ENCODE measurements at regions not wholly inside any gene's neighbourhood (a gene's known extent, or its start where the extent isn't known, plus 50 kb on each side); places are given as distances from the start of the nearest gene placed in this dataset.
A peak's percentile ranks its signal among the peaks of the same experiment; 100 is the strongest.
"Not testable (repeated sequence)": the region's sequence is repeated elsewhere in the genome, so short reads cannot be mapped to it uniquely, and the experiment has no call there.

DNA sequence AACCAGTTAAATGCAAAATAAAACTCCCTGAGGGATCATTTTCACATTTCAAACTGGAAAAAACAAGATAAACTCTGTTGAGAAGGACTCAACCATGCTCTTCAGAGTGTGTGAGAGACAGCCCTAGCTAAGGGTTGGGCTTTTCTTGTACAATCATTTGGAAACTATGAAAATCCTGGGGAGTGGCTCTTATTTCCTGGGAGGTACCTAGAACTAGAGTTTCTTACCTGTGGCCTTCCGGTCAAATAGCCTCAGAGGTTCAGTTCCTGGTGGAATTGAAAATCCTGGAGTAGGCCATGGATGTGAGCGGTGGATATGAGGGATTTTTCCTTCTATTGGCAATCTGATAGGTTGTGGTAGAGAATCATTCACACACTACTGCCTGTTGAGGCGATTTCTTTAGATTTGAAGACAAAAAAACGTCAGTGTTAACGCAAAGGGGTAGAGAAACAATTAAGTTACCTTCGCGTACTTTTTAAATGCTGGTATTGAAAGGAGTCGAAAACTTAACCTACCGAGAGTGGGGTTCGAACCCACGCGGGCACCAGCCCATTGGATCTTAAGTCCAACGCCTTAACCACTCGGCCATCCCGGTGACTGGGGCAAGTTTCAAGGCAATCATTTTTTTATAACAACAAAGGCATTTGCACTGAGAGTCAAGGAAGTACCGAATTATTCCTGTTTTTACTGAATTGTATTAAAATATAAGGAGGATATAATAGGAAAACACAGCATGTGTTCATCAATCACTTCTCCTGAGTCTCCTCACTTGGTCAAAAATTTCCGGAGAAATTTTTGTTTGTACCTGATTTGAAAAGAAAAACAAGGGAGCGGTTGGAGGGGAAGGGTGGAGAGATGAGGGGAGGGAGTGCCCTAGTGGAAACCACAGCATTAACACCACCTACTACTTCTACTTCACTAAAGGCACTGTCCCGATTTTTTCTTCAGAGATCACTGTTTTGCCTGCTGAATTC lies 191.3 kb downstream of the OR2B2 start:
- DNase-seq: no peak

DNA sequence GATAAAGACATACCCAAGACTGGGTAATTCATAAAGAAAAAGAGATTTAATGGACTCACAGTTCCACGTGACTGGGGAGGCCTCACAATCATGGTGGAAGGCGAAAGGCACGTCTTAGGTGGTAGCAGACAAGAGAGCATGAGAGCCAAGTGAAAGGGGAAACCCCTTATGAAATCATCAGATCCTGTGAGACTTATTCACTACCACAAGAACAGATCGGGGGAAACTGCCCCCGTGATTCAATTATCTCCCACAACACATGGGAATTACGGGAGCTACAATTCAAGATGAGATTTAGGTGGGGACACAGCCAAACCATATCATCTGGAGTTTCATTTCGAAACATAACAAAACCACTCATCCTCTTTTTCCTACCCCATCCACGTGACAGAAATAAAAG lies 193.2 kb downstream of the OR2B2 start:
- DNase-seq: not testable (repeated sequence)

DNA sequence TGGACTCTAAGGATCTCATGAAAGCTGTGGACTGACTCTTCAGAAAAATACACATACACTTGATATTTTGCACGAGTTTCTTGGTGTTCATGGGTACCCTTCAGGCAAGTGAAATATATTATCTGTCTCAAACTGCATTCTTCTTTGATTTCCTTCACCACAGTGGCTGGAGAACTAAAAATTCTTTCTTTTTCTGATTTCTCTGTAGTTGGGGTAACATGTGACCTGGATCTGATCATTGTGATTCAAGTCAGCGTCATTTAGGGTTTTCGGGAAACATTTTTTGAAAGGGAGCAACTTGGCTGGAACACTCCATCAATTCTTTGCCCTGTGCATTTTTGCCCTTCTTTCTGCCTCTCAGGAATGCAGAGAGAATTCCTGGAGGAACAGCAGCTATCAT lies 205.8 kb downstream of the OR2B2 start:
- DNase-seq: no peak

DNA sequence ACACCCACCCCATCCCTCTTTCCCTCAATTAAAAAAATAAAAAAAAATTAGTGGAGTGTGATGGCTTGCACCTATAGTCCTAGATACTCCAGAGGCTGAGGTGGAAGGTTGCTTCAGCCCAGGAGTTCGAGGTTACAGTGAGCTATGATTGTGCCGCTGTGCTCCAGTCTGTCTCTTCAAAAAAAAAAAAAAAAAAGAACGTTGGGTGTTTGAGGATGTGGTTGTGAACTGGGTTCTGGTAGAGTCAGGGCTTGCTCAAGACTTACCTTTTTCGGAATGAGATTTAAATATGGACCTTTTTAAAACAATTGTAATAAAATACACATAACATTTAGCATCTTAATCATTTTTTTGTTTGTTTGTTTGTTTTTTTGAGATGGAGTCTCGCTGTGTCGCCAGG lies 211.9 kb downstream of the OR2B2 start:
- DNase-seq: no peak

DNA sequence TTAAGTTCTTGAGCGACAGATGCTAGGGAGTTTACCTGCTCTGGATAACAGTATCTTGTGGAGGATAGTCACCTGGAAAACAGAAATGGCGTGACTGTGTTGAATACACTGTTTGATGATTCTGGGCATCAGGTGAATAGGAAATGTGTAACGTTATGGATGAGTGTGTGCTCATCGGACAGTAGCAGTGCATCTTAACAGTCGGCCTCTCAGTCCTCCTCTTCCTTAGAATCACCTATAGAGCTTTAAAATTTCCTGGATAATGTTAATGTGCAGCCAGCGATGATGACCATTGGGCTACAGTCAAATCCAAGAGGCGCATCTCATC lies 217.7 kb downstream of the OR2B2 start:
- DNase-seq: no peak

DNA sequence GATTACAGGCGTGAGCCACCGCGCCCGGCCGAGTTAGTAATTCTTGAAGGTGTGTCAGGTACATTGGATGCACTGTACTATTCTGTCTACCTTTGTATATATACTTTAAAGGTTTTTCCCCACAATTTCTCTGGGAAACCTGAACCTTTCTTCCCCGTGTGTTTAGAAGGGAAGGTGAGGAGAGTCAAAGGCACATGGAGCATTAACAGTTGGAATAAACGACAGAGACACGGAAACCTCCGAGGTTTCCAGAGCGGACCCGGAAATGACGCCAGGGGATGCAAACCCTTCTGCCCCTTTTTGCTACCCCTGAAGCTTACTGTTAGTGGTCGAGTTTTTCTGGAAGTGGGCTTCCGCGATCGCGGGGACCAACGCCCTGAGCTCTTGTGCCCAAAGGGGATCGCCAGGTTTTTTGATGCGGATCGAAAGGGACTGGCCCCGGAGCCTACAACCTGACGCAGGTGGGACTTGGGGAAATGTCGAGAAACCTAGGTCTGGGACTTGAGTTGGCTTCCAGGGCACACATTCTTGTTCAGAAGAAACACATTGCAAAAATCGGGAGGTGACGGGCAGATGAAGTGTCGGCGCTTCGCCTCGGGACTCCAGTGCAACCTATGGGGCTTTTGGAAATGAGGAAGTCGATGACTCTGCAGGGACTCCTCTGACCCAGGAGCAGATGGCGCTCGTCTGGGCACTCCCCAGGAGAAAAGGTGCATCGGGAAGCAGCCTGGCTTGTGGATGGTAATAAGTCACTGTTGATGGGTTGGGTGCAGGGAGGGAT lies 218.2 kb downstream of the OR2B2 start:
- DNase-seq: no peak

DNA sequence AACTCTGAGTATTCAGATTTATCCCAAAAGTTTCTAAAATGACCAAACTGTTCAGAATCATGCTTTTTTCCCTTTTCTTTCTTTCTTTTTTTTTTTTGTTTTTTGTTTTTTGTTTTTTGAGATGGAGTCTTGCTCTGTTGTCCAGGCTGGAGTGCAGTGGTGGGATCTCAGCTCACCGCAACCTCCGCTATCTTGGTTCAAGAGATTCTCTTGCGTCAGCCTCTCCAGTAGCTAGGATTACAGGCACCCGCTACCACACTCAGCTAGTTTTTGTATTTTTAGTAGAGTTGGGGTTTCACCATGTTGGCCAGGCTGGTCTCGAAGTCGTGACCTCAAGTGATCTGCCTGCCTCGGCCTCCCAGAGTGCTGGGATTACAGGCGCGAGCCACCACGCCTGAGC lies 219.2 kb upstream of the ZNF184 start:
- DNase-seq: not testable (repeated sequence)

DNA sequence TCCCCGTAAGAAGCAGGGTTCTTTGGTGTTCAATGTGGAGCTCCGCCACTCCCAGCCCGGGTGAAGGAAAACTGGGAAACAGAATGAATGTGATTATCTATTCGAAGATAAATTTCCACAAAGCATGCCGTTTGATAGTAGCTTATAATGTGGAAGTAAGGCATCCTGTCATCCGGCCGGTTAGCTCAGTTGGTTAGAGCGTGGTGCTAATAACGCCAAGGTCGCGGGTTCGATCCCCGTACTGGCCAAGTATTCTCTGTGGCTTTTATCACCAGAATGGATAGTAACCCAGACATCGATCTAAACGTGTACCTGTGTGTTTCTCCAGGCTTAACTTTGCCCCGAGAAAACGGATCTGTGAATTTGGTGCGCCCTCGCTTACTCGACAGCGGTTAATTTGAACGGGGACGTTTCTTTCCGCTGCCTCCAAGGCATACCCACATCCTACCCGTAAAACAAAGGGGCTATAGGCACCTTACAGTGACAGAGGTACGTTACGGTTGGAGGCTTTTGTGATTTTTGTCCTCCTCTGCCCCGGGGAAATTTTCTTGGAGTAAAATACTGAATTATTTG lies 215.2 kb upstream of the ZNF184 start:
- peak; percentile 27 for DNase-seq

DNA sequence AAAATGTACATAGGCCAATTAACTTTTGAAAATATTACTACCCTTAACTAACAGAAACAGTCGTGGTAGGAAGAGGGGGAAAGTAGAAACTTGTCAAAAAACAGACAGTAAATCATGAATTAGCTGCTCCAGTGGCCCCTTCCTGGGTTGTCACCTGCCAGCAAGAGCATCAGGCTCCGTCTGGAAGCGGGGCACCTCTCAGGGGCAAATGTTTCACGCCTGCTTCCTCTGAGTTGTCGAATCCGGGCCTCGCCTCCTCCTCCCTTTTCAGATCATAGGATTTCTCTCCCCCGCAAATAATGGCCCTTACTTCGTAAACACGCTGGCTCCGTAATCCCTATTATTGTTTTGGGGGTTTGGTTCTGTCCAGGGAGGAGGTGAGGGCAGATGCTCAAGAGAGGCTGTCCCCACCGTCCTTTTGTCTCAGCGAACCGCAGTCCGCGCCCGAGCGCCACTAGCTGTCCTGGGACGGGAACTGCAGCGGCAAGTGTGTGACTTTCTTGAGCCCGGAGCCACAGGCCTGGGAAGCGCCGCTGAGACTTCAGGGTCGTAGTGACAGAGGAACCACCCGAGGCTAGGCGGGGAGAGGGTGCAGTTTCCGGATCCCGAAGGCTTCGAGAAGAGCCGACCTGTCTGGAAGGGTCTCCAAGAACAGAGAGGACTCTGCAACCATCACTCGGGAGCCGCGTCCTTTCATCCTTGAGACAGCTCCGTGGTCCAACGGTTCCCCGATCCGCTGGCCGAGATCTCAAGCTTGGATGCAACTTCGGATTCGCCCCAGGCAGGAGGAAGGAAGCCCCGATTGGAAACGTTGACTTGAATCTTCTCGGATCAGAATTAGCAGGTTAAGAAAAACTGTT lies 214.5 kb upstream of the ZNF184 start:
- peak; percentile 21 for DNase-seq

DNA sequence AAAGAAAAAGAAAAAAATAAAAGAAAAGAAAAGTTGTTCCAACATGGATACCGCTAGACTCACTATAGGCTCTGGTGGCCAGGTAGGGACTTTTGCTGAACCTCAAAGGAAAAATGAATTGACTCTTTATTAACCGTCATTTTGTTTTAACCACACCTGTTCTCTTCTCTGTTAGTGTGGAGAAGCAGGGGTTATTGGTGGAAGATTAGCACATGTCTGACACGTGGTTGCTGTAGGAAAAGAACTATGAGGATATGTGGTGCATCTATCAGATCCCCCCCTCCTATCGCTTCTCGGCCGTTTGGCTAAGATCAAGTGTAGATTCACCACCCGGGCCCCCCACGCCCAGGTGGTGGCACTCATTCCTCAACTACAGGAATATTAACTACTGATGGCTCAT lies 212.4 kb upstream of the ZNF184 start:
- DNase-seq: no peak

DNA sequence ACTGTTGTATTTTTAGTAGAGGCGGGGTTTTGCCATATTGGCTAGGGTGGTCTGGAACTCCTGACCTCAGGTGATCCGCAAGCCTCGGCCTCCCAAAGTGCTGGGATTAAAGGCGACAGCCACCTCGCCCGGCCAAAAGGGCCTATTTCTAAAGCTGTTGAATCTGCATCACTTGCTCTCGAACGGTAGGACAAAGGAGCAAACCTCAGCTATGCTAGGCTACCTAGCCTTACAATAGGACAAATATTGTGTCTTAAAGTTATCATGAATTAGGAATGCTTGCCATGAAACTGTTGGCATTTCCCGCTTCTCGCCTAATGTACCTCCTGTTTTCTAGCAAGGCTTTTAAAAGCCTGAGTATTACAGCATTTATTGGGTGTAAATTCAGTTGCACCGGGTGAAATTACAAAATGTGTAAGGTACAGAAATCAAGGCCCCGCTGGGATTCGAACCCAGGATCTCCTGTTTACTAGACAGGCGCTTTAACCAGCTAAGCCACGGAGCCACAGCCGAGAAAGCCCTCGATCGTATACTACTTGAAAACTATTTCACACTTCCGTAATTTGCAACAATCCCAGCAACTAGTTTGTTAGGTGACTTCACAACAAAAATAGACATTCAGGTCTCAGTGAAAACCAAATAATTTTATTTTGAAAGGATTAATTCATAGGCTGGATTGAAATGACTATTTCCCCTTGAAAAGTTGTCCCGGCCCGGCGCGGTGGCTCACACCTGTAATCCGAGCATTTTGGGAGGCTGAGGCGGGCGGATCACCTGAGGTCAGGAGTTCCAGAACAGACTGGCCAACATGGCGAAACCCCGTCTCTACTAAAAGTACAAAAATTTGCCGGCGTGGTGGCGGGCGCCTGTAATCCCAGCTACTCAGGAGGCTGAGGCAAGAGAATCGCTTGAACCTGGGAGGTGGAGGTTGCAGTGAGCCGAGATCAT lies 211.6 kb upstream of the ZNF184 start:
- no peak for DNase-seq

DNA sequence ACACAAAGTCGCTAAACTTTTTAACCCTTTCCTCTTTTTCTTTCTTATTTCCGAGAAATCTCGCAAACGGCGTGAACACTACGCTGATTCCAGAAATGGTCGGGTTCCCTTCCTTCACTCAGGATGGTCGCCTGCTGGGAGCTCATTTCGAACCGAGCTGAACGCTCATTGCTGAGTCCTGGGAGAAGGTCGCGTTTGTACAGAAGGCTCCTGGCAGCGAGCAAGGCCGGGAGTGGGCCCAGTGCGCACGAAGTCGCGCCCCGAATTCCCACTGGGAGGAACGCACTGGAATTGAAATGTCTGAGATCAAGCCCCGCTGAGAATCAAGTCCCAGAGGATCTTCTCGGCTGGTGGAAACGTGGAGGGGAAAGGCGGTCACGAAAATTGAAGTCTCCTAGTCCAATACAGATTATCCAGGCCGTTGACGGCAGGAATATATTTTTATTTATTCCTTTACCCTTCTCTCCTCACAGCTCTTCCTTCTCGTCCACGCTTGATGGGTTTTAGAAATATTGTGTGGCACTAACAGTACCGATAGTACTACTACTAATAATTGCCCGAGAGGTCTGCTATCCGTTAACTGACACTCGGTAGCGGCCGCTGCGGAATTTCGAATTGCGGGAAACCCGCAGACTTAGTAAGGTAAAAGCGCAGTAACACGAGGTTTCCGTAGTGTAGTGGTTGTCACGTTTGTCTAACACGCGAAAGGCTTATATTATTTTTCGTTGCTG lies 207.2 kb upstream of the ZNF184 start:
- DNase-seq: no peak

DNA sequence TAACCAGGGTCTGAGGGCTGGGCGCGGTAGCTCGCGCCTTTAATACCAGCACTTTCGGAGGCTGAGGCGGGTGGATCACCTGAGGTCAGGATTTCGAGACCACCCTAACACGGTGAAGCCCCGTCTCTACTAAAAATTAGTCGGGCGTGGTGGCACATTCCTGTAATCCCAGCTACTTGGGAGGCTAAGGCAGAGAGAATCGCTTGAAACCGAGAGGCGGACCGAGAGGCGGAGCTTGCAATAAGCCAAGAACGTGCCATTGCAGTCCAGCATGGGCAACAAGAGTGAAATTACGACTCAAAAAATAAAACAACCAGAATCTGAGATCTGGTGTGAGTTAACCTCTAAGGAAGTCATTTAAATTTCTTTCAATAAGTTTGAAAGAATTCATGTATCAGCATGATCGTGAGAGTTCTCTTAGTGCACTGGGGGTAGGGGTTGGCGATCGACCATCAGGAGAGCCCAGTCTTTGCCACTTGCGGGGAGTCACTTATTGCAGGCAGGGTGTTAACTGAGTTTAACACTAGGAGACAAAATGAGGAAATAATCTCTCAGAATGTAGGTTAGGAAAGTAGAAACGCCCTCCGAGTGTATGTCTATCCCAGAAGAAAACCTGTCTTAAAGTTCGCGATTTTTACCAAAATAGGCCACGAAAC lies 206.5 kb upstream of the ZNF184 start:
- DNase-seq: no peak

DNA sequence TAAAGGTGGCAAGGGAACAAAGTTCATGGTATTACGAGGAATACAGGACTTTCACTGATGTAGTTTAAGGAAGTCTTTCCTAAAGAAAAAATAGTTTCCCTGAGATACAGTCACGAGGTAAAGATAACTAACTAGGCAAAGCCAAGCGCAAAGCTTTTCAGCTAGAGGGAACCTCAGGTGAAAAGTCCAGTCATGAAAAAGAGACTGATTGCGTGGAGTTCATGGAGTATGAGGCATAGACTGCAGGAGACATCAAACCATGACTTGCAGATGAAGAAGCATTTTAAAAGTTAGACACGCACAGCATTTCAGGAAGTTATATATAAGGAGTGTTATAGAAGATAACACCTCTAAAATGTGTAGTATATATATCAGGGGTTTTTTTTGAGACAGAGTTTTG lies 205.6 kb upstream of the ZNF184 start:
- DNase-seq: no peak

DNA sequence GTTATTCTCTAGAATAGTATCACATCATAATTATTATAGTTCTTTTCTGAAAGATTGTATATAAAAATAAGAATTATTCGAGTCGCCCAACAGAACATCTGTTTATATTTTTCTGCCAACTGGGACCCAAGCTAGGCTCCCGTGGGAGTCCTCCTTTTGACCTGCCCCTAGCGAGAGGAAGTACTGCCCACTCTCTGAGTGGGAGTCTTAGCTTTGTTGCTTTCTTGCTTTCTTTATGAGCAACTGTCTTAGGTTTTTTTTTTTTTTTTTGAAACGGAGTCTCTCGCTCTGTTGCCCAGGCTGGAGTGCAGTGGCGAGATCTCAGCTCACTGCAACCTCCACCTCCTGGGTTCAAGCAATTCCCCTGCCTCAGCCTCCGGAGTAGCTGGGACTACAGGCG lies 202.0 kb upstream of the ZNF184 start:
- no peak for DNase-seq

DNA sequence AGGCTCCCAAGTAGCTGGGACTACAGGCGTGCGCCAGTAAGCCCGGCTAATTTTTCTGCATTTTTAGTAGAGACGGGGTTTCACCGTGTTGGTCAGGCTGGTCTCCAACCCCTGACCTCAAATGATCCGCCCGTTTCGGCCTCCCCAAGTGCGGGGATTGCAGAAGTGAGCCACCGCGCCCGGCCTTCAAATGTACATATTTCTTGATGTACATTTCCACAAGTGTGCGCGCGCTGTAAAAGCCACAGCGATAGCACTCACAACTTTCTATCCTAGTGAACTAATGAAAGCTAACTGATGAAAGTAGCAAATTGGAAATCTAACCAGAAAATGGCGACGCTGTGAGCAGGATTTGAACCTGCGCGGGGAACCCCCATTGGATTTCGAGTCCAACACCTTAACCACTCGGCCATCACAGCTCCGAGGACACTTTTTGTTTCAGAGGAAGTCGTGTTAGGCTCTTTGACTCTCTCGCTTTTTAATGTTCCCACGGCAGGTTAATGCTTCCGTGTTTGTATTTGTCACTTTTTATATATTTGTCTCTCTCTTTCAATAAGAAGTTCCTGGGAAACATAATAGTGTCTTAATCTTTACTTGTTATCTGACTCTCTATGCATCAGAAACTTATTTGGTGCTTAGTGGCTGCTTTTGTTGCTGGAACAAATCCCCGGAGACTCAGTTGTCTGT lies 199.4 kb upstream of the ZNF184 start:
- no peak for DNase-seq

DNA sequence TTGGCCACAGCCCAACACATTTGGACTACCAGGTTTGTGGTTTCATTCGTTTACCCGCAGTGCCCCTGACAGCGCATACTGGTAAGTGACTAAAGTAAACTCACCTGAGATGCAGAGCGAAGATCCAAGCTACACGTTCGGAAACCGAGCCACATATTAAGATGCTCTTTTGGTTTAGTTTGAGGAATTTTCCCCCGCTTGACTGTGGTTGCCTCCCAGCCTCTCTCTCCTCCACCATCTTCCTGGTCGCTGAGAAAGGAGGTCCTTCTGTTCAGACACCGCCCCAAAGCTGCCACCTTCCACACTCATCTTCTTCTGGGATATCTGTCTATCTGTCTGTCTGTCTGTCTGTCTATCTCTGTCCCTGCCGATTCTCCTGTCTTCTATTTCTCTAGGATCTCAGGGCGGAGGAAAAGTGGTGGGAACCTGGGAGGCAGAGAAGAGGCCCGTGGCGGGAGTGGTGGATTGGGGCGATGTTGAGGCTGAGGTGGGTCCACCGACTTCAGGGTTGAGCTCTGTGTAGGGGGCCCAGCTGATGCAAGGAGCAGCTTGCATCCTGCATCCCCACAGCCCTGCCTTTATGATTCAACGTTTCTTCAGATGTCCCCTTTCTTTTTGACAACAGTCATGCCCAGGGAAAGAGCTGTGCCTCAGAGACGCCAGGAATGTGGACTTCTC lies 196.9 kb upstream of the ZNF184 start:
- no peak for DNase-seq

DNA sequence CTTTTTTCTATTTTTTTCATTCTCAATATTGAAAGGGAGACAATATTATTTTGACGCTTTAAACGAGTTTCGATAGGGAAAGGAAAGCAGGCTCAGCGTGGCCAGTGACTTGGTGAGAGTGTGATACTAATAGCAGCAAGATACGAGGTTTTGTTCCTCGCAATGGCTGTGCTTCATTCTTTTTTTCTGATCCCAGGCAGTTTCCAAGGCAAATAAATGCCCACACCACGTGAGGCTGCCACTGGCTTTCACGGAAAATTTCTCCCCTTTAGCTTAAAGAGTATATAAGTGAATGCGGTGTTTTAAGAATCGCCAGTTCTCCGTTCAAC lies 196.4 kb upstream of the ZNF184 start:
- no peak for DNase-seq

Measured in NCI-H2107 (cell line).